ENCODE measurements at regions not wholly inside any gene's neighbourhood (a gene's known extent, or its start where the extent isn't known, plus 50 kb on each side); places are given as distances from the start of the nearest gene placed in this dataset.

GRCh38 chr12:19064713-19065112 is 64.8 kb upstream of the PLEKHA5 start:
- no peak for TF ChIP-seq CTCF (IDR thresholded peaks at IDR 0.05)
- TF ChIP-seq EZH2 (IDR thresholded peaks at IDR 0.05; ENCODE audit: borderline replicate concordance, insufficient read depth, low read depth, low read length, poor library complexity, severe bottlenecking): no peak

Data from B cell (primary cell).